Activated CD4-positive, CD25-positive, alpha-beta regulatory T cell treated with anti-CD3 and anti-CD28 coated beads, Interleukin-2, amount 50 U/mL, for 24 hours (primary cell): ENCODE measurements at regions not wholly inside any gene's neighbourhood (a gene's known extent, or its start where the extent isn't known, plus 50 kb on each side); places are given as distances from the start of the nearest gene placed in this dataset.
"Not testable (repeated sequence)": the region's sequence is repeated elsewhere in the genome, so short reads cannot be mapped to it uniquely, and the experiment has no call there.

Source experiments
- ATAC-seq, 2 donors: fragments of 150-1000 bp; cut with Tn5 transposase; one replicate each; pipeline ENCODE4 v1.10.0; 2021; ENCODE audit warnings: mild to moderate bottlenecking in 1 of 2, moderate library complexity in 1 of 2

DNA sequence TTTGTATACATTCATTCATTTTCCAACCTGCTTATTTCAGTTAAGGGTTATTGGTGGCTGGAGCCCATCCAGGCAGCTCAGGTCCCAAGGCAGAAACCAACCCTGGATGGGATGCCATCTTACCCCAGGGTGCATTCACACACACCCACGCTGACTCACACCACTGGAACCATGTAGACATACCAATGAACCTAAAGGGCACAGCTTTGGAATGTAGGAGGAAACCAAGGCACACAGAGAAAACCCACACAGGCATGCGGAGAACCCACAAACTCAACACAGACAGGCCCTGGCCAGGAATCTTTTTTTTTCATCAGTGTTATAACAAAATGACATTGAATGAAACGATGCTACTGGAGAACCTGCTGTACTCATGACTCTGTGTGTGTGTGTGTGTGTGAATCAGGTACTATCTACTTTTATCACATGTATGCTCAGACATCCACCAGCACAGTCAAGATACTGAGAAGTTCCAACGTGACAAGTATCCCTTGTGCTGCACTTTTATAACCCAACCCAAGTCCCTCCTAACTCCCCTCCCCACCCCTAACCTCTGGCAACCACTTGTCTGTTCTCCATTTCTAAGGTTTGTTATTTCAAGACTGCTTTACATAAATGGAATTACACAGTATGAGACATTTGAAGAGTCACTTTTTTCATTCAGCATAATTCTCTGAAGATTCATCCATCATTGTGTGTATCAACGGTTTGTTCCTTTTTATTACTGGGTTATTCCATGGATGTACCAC lies 286.8 kb upstream of the PLD5 start:
- ATAC-seq: no peak

DNA sequence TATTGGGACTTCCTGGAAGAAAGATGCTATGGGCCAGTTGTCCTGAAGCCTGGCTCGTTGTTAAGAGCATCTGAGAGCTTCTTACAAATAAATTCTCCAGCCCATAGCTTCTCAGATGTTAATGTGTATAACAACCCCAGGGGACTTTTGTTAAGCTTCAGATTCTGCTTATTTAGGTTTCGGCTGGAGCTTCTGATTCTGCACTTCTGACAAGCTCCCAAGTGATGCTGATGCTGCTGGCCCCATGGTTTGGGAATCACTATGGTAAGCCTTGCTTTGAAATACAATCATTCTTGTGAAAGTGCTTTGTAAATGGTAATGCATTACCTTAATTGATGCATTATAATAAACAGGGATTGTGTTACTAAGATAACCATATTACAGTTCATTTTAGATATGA lies 281.8 kb upstream of the PLD5 start:
- ATAC-seq: no peak

GRCh38 chr1:242805360-242805759 lies 280.9 kb upstream of the PLD5 start:
- not testable (repeated sequence) for ATAC-seq

GRCh38 chr1:242802973-242803372 lies 278.5 kb upstream of the PLD5 start:
- no peak for ATAC-seq

- no peak for ATAC-seq
Measured at GRCh38 chr1:242800521-242800920, 276.0 kb upstream of the PLD5 start.

- no peak for ATAC-seq
Measured at GRCh38 chr1:242797856-242798255, 273.4 kb upstream of the PLD5 start.

GRCh38 chr1:242788771-242789170 lies 264.3 kb upstream of the PLD5 start:
- no peak for ATAC-seq

GRCh38 chr1:242787968-242788367 lies 263.5 kb upstream of the PLD5 start:
- no peak for ATAC-seq

DNA sequence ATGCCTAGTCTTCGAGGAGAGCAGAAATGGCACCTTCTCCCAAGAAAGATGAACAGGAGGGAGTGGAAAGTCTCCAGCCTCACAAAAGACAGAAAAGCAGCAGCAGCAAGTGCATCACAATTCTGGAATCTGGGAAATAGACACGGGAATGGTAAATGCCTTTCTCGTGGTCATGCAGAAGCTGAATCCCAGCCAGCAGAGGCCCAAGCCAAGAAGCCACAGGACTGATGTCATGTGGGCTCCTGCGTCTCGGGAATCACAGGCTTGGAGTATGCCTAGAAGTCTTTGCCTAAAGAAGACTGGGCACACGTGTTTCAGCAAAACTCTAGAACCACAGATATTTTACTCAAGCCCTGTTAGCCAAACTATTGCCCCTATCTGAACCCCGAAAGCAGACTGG lies 260.3 kb upstream of the PLD5 start:
- ATAC-seq: no peak

GRCh38 chr1:242784084-242784483 lies 259.6 kb upstream of the PLD5 start:
- no peak for ATAC-seq

GRCh38 chr1:242774256-242774655 lies 249.8 kb upstream of the PLD5 start:
- ATAC-seq: no peak

GRCh38 chr1:242770366-242770765 lies 245.9 kb upstream of the PLD5 start:
- no peak for ATAC-seq

GRCh38 chr1:242764161-242764560 lies 239.7 kb upstream of the PLD5 start:
- ATAC-seq: no peak

- ATAC-seq: no peak
Measured at GRCh38 chr1:242761556-242761955, 237.1 kb upstream of the PLD5 start.

DNA sequence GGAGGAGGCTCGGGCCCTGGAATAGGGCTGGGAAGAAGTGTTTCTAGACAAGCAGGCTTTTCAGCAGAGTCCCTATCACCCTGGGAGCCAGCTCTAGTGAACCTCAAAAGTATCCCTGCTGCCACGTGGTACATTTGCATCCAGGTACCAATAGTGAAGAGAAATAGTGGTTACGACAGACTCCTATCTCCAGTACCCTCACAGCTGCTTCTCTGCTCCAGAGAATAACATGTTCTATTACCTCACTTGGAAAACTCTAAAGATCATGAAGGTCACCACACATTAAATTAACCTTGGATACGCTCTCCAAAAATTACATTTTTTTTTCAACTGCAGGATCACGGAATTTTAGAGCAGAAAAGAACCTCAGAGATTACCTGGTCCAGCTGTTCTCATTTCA lies 230.4 kb upstream of the PLD5 start:
- no peak for ATAC-seq

DNA sequence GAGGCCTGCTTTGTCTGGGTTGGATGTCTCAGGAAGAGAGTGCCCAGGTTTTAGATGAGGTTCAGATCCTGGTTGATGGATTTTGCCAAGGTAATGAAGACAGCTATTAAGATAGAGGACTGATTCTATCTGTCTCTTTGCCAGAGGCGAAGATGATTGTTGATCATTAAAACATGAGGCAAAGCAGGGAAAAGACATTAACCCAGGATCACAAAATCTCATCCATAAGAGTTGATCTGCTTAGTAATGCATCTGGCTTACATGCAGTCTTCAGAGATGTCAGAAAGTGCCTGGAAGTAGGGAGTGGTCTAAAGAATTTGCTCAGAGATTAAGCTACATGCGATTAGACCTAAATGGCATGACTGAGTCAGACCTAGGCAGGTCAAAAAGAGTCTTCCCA lies 229.6 kb upstream of the PLD5 start:
- no peak for ATAC-seq

DNA sequence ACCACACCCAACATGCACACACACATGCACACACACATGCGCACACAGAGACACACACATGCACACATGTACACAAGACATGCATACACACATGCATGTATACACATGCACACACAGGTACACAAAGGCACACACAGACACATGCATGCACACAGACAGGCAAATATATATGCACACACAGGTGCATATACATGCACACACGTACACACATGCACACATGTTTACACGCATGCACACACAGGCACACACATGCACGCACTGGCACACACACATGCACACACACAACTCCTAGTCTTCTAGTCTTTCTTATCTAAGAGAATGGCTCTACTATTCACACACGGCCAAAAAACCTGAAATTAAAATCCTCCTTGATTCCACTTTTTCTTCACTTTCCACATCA lies 222.7 kb upstream of the PLD5 start:
- no peak for ATAC-seq

DNA sequence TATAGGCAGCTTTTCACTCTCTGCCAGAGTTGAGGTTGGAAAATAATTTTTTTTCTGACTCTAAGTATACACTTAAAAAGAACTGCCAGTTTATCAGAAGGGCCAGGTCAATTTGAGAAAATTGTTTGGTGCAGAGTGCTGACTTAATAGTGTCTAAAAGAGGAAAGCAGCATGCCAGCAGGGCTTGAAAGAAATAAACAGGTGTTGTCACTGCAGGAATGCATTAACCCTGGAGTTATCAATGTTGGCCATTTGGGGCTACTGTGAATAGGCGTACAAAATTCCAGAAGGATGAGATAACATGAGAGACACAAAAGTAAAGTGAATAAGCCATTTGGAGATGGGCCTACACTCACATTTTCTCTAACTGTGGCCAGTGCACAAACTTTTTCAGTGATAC lies 220.6 kb upstream of the PLD5 start:
- ATAC-seq: no peak

- no peak for ATAC-seq
Measured at GRCh38 chr1:242743983-242744780, 219.7 kb upstream of the PLD5 start.

- ATAC-seq: no peak
Measured at GRCh38 chr1:242738702-242739645, 214.5 kb upstream of the PLD5 start.

GRCh38 chr1:242736611-242737010 lies 212.1 kb upstream of the PLD5 start:
- no peak for ATAC-seq

DNA sequence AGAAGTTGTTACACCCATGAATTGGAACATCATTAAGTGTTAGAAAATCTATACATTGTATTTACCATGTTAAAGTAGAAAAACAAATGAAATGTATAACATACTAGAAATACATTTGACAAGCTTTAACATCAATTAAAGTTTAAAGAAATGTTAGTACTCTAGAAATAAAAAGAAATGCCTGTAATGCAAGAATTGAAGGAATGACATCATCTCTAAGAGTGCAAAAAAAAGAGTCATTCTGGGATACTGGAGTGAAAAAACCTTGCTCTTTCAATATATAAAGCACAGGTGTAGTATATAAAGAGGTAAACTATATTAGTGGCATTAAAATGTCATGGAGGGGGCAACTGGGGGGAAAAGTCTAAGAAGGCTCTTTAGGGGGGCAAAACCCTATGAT lies 210.8 kb upstream of the PLD5 start:
- no peak for ATAC-seq

DNA sequence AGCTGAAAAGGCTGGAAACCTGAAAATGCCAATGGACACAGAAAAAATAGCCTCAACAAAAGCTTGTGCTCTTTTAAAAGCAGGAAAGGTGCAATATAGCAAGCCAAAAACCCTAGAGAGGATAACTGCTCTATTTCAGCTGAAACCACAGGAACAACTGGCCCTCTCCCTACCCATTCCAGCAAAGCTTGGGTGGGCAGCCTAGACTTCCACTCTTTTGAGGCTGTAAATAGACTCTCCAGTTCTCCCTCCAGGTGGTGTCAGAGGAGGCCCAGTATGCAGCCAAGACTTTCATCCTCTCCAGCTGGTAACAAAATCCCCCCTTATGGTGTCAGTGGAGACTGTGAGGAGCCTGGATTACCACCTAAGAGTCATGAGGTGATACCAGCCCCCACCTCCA lies 206.9 kb upstream of the PLD5 start:
- ATAC-seq: no peak
